ENCODE measurements at regions not wholly inside any gene's neighbourhood (a gene's known extent, or its start where the extent isn't known, plus 50 kb on each side); places are given as distances from the start of the nearest gene placed in this dataset.

- DNase-seq (ENCODE audit: low read depth) = no peak
- H3K4me3 ChIP-seq (ENCODE audit: low read depth, low read length) = no peak overlapping the region
- TF ChIP-seq CTCF (IDR thresholded peaks at IDR 0.05; ENCODE audit: control insufficient read depth, extremely low read depth, insufficient read depth) = no peak
Observed at GRCh38 chr5:114782869-114783268, 386.8 kb downstream of the TRIM36 start.

- TF ChIP-seq CTCF (IDR thresholded peaks at IDR 0.05; ENCODE audit: control insufficient read depth, extremely low read depth, insufficient read depth) = no peak
- no peak for DNase-seq (ENCODE audit: low read depth)
Observed at GRCh38 chr5:114782177-114782576, 387.5 kb downstream of the TRIM36 start.

GRCh38 chr5:114780290-114780689, 389.4 kb downstream of the TRIM36 start:
- no peak overlapping the region for H3K4me3 ChIP-seq (ENCODE audit: low read depth, low read length)
- TF ChIP-seq CTCF (IDR thresholded peaks at IDR 0.05; ENCODE audit: control insufficient read depth, extremely low read depth, insufficient read depth) = no peak
- DNase-seq (ENCODE audit: low read depth) = no peak

More at GRCh38 chr5:114782177-114782576, 387.5 kb downstream of the TRIM36 start:
- H3K4me3 ChIP-seq (ENCODE audit: low read depth, low read length) = no peak overlapping the region

GRCh38 chr5:114744406-114744805, 382.5 kb downstream of the KCNN2 start:
- TF ChIP-seq CTCF (IDR thresholded peaks at IDR 0.05; ENCODE audit: control insufficient read depth, extremely low read depth, insufficient read depth) = no peak

GRCh38 chr5:114734238-114734637, 372.4 kb downstream of the KCNN2 start:
- no peak for DNase-seq (ENCODE audit: low read depth)
- no peak for TF ChIP-seq CTCF (IDR thresholded peaks at IDR 0.05; ENCODE audit: control insufficient read depth, extremely low read depth, insufficient read depth)
- no peak overlapping the region for H3K4me3 ChIP-seq (ENCODE audit: low read depth, low read length)

More at GRCh38 chr5:114744406-114744805, 382.5 kb downstream of the KCNN2 start:
- no peak for DNase-seq (ENCODE audit: low read depth)
- H3K4me3 ChIP-seq (ENCODE audit: low read depth, low read length) = no peak overlapping the region

GRCh38 chr5:114729986-114730385, 368.1 kb downstream of the KCNN2 start:
- H3K4me3 ChIP-seq (ENCODE audit: low read depth, low read length) = no peak overlapping the region
- TF ChIP-seq CTCF (IDR thresholded peaks at IDR 0.05; ENCODE audit: control insufficient read depth, extremely low read depth, insufficient read depth) = no peak
- DNase-seq (ENCODE audit: low read depth) = no peak

GRCh38 chr5:114727358-114727757, 365.5 kb downstream of the KCNN2 start:
- no peak overlapping the region for H3K4me3 ChIP-seq (ENCODE audit: low read depth, low read length)
- DNase-seq (ENCODE audit: low read depth) = no peak
- TF ChIP-seq CTCF (IDR thresholded peaks at IDR 0.05; ENCODE audit: control insufficient read depth, extremely low read depth, insufficient read depth) = no peak

Data from LNCaP clone FGC (cell line).